ENCODE measurements at regions not wholly inside any gene's neighbourhood (a gene's known extent, or its start where the extent isn't known, plus 50 kb on each side); places are given as distances from the start of the nearest gene placed in this dataset.

GRCh38 chr10:28801869-28802268, 124.5 kb downstream of the BAMBI start:
- no peak overlapping the region for H3K4me3 ChIP-seq (ENCODE audit: low read depth in 1 of 2, low read length in 2 of 2)
- peaks cover 2% of the 10 kb centered on the region for H3K4me1 ChIP-seq (ENCODE audit: insufficient read depth, low read length)
- H3K27ac ChIP-seq (ENCODE audit: low read depth, low read length) = no peak overlapping the region
- no peak overlapping the region for H3K9ac ChIP-seq (ENCODE audit: low read length)
- H3K36me3 ChIP-seq (ENCODE audit: insufficient read depth, low read length) = no peaks in the 10 kb centered on the region
- no peaks in the 10 kb centered on the region for H3K9me3 ChIP-seq (ENCODE audit: low read length)
- H3K27me3 ChIP-seq (ENCODE audit: control insufficient read depth in 1 of 2, insufficient read depth in 2 of 2, low read length in 2 of 2) = no peaks in the 10 kb centered on the region

GRCh38 chr10:28805390-28805789, 128.1 kb downstream of the BAMBI start:
- Histone ChIP-seq H3K27ac (ENCODE audit: low read depth, low read length) (no peak overlapping the region), H3K36me3 (ENCODE audit: insufficient read depth, low read length) (no peaks in the 10 kb centered on the region), H3K9ac (ENCODE audit: low read length) (no peak overlapping the region), H3K4me3 (ENCODE audit: low read depth in 1 of 2, low read length in 2 of 2) (no peak overlapping the region), H3K9me3 (ENCODE audit: low read length) (no peaks in the 10 kb centered on the region), H3K4me1 (ENCODE audit: insufficient read depth, low read length) (peaks cover 5% of the 10 kb centered on the region), H3K27me3 (ENCODE audit: control insufficient read depth in 1 of 2, insufficient read depth in 2 of 2, low read length in 2 of 2) (no peaks in the 10 kb centered on the region)

- Histone ChIP-seq H3K27me3 (ENCODE audit: control insufficient read depth in 1 of 2, insufficient read depth in 2 of 2, low read length in 2 of 2) (no peaks in the 10 kb centered on the region), H3K9me3 (ENCODE audit: low read length) (no peaks in the 10 kb centered on the region), H3K36me3 (ENCODE audit: insufficient read depth, low read length) (no peaks in the 10 kb centered on the region), H3K4me3 (ENCODE audit: low read depth in 1 of 2, low read length in 2 of 2) (no peak overlapping the region), H3K9ac (ENCODE audit: low read length) (no peak overlapping the region), H3K27ac (ENCODE audit: low read depth, low read length) (no peak overlapping the region), H3K4me1 (ENCODE audit: insufficient read depth, low read length) (peaks cover 5% of the 10 kb centered on the region)
Observed at GRCh38 chr10:28806488-28806941, 129.2 kb downstream of the BAMBI start.

GRCh38 chr10:28806951-28807759, 129.8 kb downstream of the BAMBI start:
- Histone ChIP-seq H3K27me3 (ENCODE audit: control insufficient read depth in 1 of 2, insufficient read depth in 2 of 2, low read length in 2 of 2) (no peaks in the 10 kb centered on the region), H3K9me3 (ENCODE audit: low read length) (no peaks in the 10 kb centered on the region), H3K36me3 (ENCODE audit: insufficient read depth, low read length) (no peaks in the 10 kb centered on the region), H3K4me1 (ENCODE audit: insufficient read depth, low read length) (peaks cover 5% of the 10 kb centered on the region), H3K27ac (ENCODE audit: low read depth, low read length) (no peak overlapping the region), H3K4me3 (ENCODE audit: low read depth in 1 of 2, low read length in 2 of 2) (no peak overlapping the region), H3K9ac (ENCODE audit: low read length) (no peak overlapping the region)

GRCh38 chr10:28807760-28808613, 130.7 kb downstream of the BAMBI start:
- H3K36me3 ChIP-seq (ENCODE audit: insufficient read depth, low read length) = no peaks in the 10 kb centered on the region
- no peak overlapping the region for H3K27ac ChIP-seq (ENCODE audit: low read depth, low read length)
- peaks cover 5% of the 10 kb centered on the region for H3K4me1 ChIP-seq (ENCODE audit: insufficient read depth, low read length)

GRCh38 chr10:28808693-28809092, 131.4 kb downstream of the BAMBI start:
- Histone ChIP-seq H3K9me3 (ENCODE audit: low read length) (no peaks in the 10 kb centered on the region), H3K27me3 (ENCODE audit: control insufficient read depth in 1 of 2, insufficient read depth in 2 of 2, low read length in 2 of 2) (no peaks in the 10 kb centered on the region), H3K27ac (ENCODE audit: low read depth, low read length) (no peak overlapping the region), H3K9ac (ENCODE audit: low read length) (no peak overlapping the region), H3K4me3 (ENCODE audit: low read depth in 1 of 2, low read length in 2 of 2) (no peak overlapping the region), H3K4me1 (ENCODE audit: insufficient read depth, low read length) (peaks cover 5% of the 10 kb centered on the region), H3K36me3 (ENCODE audit: insufficient read depth, low read length) (no peaks in the 10 kb centered on the region)

More at GRCh38 chr10:28807760-28808613, 130.7 kb downstream of the BAMBI start:
- H3K4me3 ChIP-seq (ENCODE audit: low read depth in 1 of 2, low read length in 2 of 2) = no peak overlapping the region
- H3K27me3 ChIP-seq (ENCODE audit: control insufficient read depth in 1 of 2, insufficient read depth in 2 of 2, low read length in 2 of 2) = no peaks in the 10 kb centered on the region
- no peaks in the 10 kb centered on the region for H3K9me3 ChIP-seq (ENCODE audit: low read length)
- no peak overlapping the region for H3K9ac ChIP-seq (ENCODE audit: low read length)

GRCh38 chr10:28810057-28810870, 132.9 kb downstream of the BAMBI start:
- Histone ChIP-seq H3K27ac (ENCODE audit: low read depth, low read length) (no peak overlapping the region), H3K9ac (ENCODE audit: low read length) (no peak overlapping the region), H3K4me3 (ENCODE audit: low read depth in 1 of 2, low read length in 2 of 2) (no peak overlapping the region)

GRCh38 chr10:28811639-28812349, 134.5 kb downstream of the BAMBI start:
- H3K9me3 ChIP-seq (ENCODE audit: low read length) = no peaks in the 10 kb centered on the region
- H3K4me1 ChIP-seq (ENCODE audit: insufficient read depth, low read length) = peaks cover 4% of the 10 kb centered on the region
- H3K36me3 ChIP-seq (ENCODE audit: insufficient read depth, low read length) = no peaks in the 10 kb centered on the region
- H3K27ac ChIP-seq (ENCODE audit: low read depth, low read length) = no peak overlapping the region
- no peak overlapping the region for H3K9ac ChIP-seq (ENCODE audit: low read length)
- H3K4me3 ChIP-seq (ENCODE audit: low read depth in 1 of 2, low read length in 2 of 2) = no peak overlapping the region
- no peaks in the 10 kb centered on the region for H3K27me3 ChIP-seq (ENCODE audit: control insufficient read depth in 1 of 2, insufficient read depth in 2 of 2, low read length in 2 of 2)

More at GRCh38 chr10:28810057-28810870, 132.9 kb downstream of the BAMBI start:
- peaks cover 5% of the 10 kb centered on the region for H3K4me1 ChIP-seq (ENCODE audit: insufficient read depth, low read length)
- no peaks in the 10 kb centered on the region for H3K27me3 ChIP-seq (ENCODE audit: control insufficient read depth in 1 of 2, insufficient read depth in 2 of 2, low read length in 2 of 2)
- no peaks in the 10 kb centered on the region for H3K9me3 ChIP-seq (ENCODE audit: low read length)
- H3K36me3 ChIP-seq (ENCODE audit: insufficient read depth, low read length) = no peaks in the 10 kb centered on the region

- H3K4me1 ChIP-seq (ENCODE audit: insufficient read depth, low read length) = no peaks in the 10 kb centered on the region
- no peaks in the 10 kb centered on the region for H3K27me3 ChIP-seq (ENCODE audit: control insufficient read depth in 1 of 2, insufficient read depth in 2 of 2, low read length in 2 of 2)
- no peaks in the 10 kb centered on the region for H3K36me3 ChIP-seq (ENCODE audit: insufficient read depth, low read length)
- no peak overlapping the region for H3K4me3 ChIP-seq (ENCODE audit: low read depth in 1 of 2, low read length in 2 of 2)
- H3K9ac ChIP-seq (ENCODE audit: low read length) = no peak overlapping the region
- H3K9me3 ChIP-seq (ENCODE audit: low read length) = no peaks in the 10 kb centered on the region
- no peak overlapping the region for H3K27ac ChIP-seq (ENCODE audit: low read depth, low read length)
Observed at GRCh38 chr10:28812384-28813372, 135.4 kb downstream of the BAMBI start.

- Histone ChIP-seq H3K4me3 (ENCODE audit: low read depth in 1 of 2, low read length in 2 of 2) (no peak overlapping the region), H3K36me3 (ENCODE audit: insufficient read depth, low read length) (no peaks in the 10 kb centered on the region), H3K9ac (ENCODE audit: low read length) (no peak overlapping the region), H3K27me3 (ENCODE audit: control insufficient read depth in 1 of 2, insufficient read depth in 2 of 2, low read length in 2 of 2) (no peaks in the 10 kb centered on the region), H3K9me3 (ENCODE audit: low read length) (no peaks in the 10 kb centered on the region), H3K4me1 (ENCODE audit: insufficient read depth, low read length) (no peaks in the 10 kb centered on the region), H3K27ac (ENCODE audit: low read depth, low read length) (no peak overlapping the region)
Observed at GRCh38 chr10:28815681-28816080, 138.4 kb downstream of the BAMBI start.

Data from muscle layer of colon (tissue), 2 donors.